C4-2B (cell line): ENCODE measurements at regions not wholly inside any gene's neighbourhood (a gene's known extent, or its start where the extent isn't known, plus 50 kb on each side); places are given as distances from the start of the nearest gene placed in this dataset.
A peak's percentile ranks its signal among the peaks of the same experiment; 100 is the strongest.

ENCODE experiments used
- H3K27ac ChIP-seq: fragments of 450-650 bp; 2 replicates; pipeline ENCODE4 v1.5.1; 2017
- CTCF ChIP-seq: fragments of 450-650 bp; conservative IDR thresholded peaks from 2 replicates; pipeline ENCODE4 v1.5.1; 2017; ENCODE audit warnings: mild to moderate bottlenecking
- ZFX ChIP-seq: fragments of 450-650 bp; IDR thresholded peaks from 2 replicates; pipeline ENCODE4 v1.6.1; 2017

GRCh38 chr1:234980645-234981396, 147.8 kb downstream of the TOMM20 start:
- H3K27ac ChIP-seq = no peak overlapping the region
- TF ChIP-seq ZFX (no peak), CTCF (no peak)

- no peak overlapping the region for H3K27ac ChIP-seq
- TF ChIP-seq CTCF = no peak
- TF ChIP-seq ZFX = no peak
Observed at GRCh38 chr1:234980291-234980644, 148.4 kb downstream of the TOMM20 start.

- H3K27ac ChIP-seq = peak overlapping the region; percentile 24; the same call in 1 of the 2 replicates
- TF ChIP-seq CTCF (no peak), ZFX (no peak)
Observed at GRCh38 chr1:234979296-234980279, 149.0 kb downstream of the TOMM20 start.

- TF ChIP-seq ZFX (no peak), CTCF (no peak)
- H3K27ac ChIP-seq = peak overlapping the region; percentile 24
Observed at GRCh38 chr1:234978397-234979295, 150.0 kb downstream of the TOMM20 start.

- peak overlapping the region; percentile 24 for H3K27ac ChIP-seq
- no peak for TF ChIP-seq CTCF
- no peak for TF ChIP-seq ZFX
Observed at GRCh38 chr1:234977875-234978396, 150.7 kb downstream of the TOMM20 start.

- TF ChIP-seq CTCF (no peak), ZFX (no peak)
- no peak overlapping the region for H3K27ac ChIP-seq
Observed at GRCh38 chr1:234976861-234977680, 151.6 kb downstream of the TOMM20 start.
